H1 (cell line): ENCODE measurements at regions not wholly inside any gene's neighbourhood (a gene's known extent, or its start where the extent isn't known, plus 50 kb on each side); places are given as distances from the start of the nearest gene placed in this dataset.

ENCODE experiments used
- CTCF ChIA-PET: fragments of 300-600 bp; sonication (Branson Sonifier 250); formaldehyde crosslinking; loops from one replicate; lab custom pipeline; 2021; ENCODE audit not compliant: partially characterized antibody; lab: Charles Lee
- POLR2A ChIA-PET: fragments of 300-600 bp; sonication (Branson Sonifier 250); formaldehyde crosslinking; loops from one replicate; lab custom pipeline; 2021; ENCODE audit warnings: inconsistent platforms; ENCODE audit not compliant: partially characterized antibody; lab: Charles Lee
- DNase-seq, 2 experiments: peaks; one replicate each; pipeline versions ENCODE4 v3.0.0 to v3.0.0-alpha.2; 2010 to 2022; ENCODE audit warnings: low spot score in 2 of 2, low read depth in 1 of 2, mixed read lengths in 1 of 2
- FAIRE-seq: peaks from 2 replicates; lab custom pipeline; 2011; peaks lifted over from hg19 to GRCh38; lab: Jason Lieb, UNC
- H2AFZ ChIP-seq: 2 replicates; pipeline ENCODE4 v1.8.1; 2012; ENCODE audit warnings: low read length, inconsistent platforms
- H2AK5ac ChIP-seq: 2 replicates; pipeline ENCODE4 v1.6.1; 2013; ENCODE audit warnings: low read depth, low read length
- H2BK120ac ChIP-seq: replicated peaks from 2 replicates; pipeline ENCODE3; 2013; ENCODE audit warnings: low read depth, low read length, inconsistent platforms
- H2BK12ac ChIP-seq: 2 replicates; pipeline ENCODE4 v1.6.1; 2013; ENCODE audit warnings: low read depth, low read length
- H2BK15ac ChIP-seq: 2 replicates; pipeline ENCODE4 v1.6.1; 2013; ENCODE audit warnings: low read length
- H2BK20ac ChIP-seq: 2 replicates; pipeline ENCODE4 v1.6.1; 2013; ENCODE audit warnings: low read length
- H2BK5ac ChIP-seq: 2 replicates; pipeline ENCODE4 v1.6.1; 2013; ENCODE audit warnings: low read depth, low read length
- H3K14ac ChIP-seq: 2 replicates; pipeline ENCODE4 v1.6.1; 2013; ENCODE audit warnings: inconsistent platforms; ENCODE audit not compliant: insufficient read length
- H3K18ac ChIP-seq: 2 replicates; pipeline ENCODE4 v1.6.1; 2013; ENCODE audit warnings: low read length; ENCODE audit errors: extremely low read depth
- H3K23ac ChIP-seq: 2 replicates; pipeline ENCODE4 v1.6.1; 2013; ENCODE audit warnings: inconsistent platforms; ENCODE audit not compliant: insufficient read length
- H3K23me2 ChIP-seq: 2 replicates; pipeline ENCODE4 v1.6.1; 2013; ENCODE audit warnings: low read depth, low read length
- H3K27ac ChIP-seq: 2 replicates; pipeline ENCODE4 v1.6.1; 2011; ENCODE audit warnings: low read depth, low read length, inconsistent platforms
- H3K27me3 ChIP-seq, 4 experiments: replicated peaks in 1 of 4; 1 replicate in 1 of 4; 2 replicates in 3 of 4; pipeline versions ENCODE4 v1.6.1 to v1.8.1; 2011 to 2013; ENCODE audit warnings: low read length in 3 of 4, mild to moderate bottlenecking in 3 of 4, inconsistent platforms in 2 of 4, mixed read lengths in 2 of 4, moderate library complexity in 1 of 4; ENCODE audit not compliant: control insufficient read depth in 3 of 4, insufficient read depth in 3 of 4; ENCODE audit errors: extremely low read depth in 1 of 4
- H3K36me3 ChIP-seq, 4 experiments: 2 replicates each; pipeline versions ENCODE4 v1.6.1 to v1.8.1; 2011 to 2013; ENCODE audit warnings: mild to moderate bottlenecking in 4 of 4, low read length in 3 of 4, moderate library complexity in 2 of 4, control low read depth in 1 of 4, inconsistent platforms in 1 of 4; ENCODE audit not compliant: insufficient read depth in 4 of 4, control insufficient read depth in 2 of 4
- H3K4ac ChIP-seq: replicated peaks from 2 replicates; pipeline ENCODE3; 2013; ENCODE audit warnings: low read length, low read depth, mixed read lengths, inconsistent platforms; ENCODE audit not compliant: insufficient read length
- H3K4me1 ChIP-seq, 4 experiments: replicated peaks in 1 of 4; 1 replicate in 1 of 4; 2 replicates in 3 of 4; pipeline versions ENCODE4 v1.6.1 to v1.8.1; 2011 to 2013; ENCODE audit warnings: low read length in 3 of 4, inconsistent platforms in 2 of 4, mixed read lengths in 1 of 4; ENCODE audit not compliant: insufficient read depth in 4 of 4, control insufficient read depth in 3 of 4
- H3K4me2 ChIP-seq, 2 experiments: 2 replicates each; pipeline versions ENCODE4 v1.6.1 to v1.8.1; 2011 to 2013; ENCODE audit warnings: low read depth in 2 of 2, low read length in 2 of 2, control low read depth in 1 of 2, inconsistent platforms in 1 of 2, mild to moderate bottlenecking in 1 of 2; ENCODE audit not compliant: insufficient read depth in 1 of 2
- H3K4me3 ChIP-seq, 4 experiments: fragments of 200-600, 300-600 bp in 1 of 4; sonication (generic), shearing (Covaris generic), sonication (Bioruptor Twin) in 1 of 4; 2 replicates each; pipeline versions ENCODE4 v1.5.1 to v1.8.1; 2011 to 2016; ENCODE audit warnings: low read length in 4 of 4, low read depth in 3 of 4, control low read depth in 2 of 4, inconsistent platforms in 2 of 4, mild to moderate bottlenecking in 2 of 4, mixed read lengths in 1 of 4, moderate library complexity in 1 of 4; ENCODE audit not compliant: insufficient read depth in 2 of 4; ENCODE audit errors: extremely low read depth in 1 of 4
- H3K56ac ChIP-seq: replicated peaks from 2 replicates; pipeline ENCODE3; 2013; ENCODE audit warnings: low read depth, mild to moderate bottlenecking, mixed read lengths, low read length, inconsistent platforms; ENCODE audit not compliant: insufficient read length
- H3K79me1 ChIP-seq: 2 replicates; pipeline ENCODE4 v1.6.1; 2013; ENCODE audit warnings: low read depth, low read length, control low read depth
- H3K79me2 ChIP-seq, 2 experiments: 2 replicates each; pipeline versions ENCODE4 v1.6.1 to v1.8.1; 2012 to 2013; ENCODE audit warnings: low read length in 2 of 2, mild to moderate bottlenecking in 2 of 2, inconsistent platforms in 1 of 2; ENCODE audit not compliant: insufficient read depth in 2 of 2, control insufficient read depth in 1 of 2
- H3K9ac ChIP-seq, 4 experiments: replicated peaks in 1 of 4; 1 replicate in 1 of 4; 2 replicates in 3 of 4; pipeline versions ENCODE4 v1.6.1 to v1.8.1; 2011 to 2013; ENCODE audit warnings: low read depth in 3 of 4, low read length in 3 of 4, control low read depth in 2 of 4, mild to moderate bottlenecking in 2 of 4, moderate library complexity in 2 of 4, inconsistent platforms in 1 of 4; ENCODE audit errors: extremely low read depth in 1 of 4
- H3K9me3 ChIP-seq, 2 experiments: 2 replicates each; pipeline versions ENCODE4 v1.6.1 to v1.8.1; 2012 to 2013; ENCODE audit warnings: mild to moderate bottlenecking in 2 of 2, moderate library complexity in 2 of 2, control low read depth in 1 of 2, inconsistent platforms in 1 of 2, low read depth in 1 of 2, low read length in 1 of 2, mixed read lengths in 1 of 2; ENCODE audit not compliant: insufficient read depth in 2 of 2
- H4K20me1 ChIP-seq, 2 experiments: replicated peaks in 1 of 2; 2 replicates each; pipeline versions ENCODE3 to v1.8.1; 2011 to 2013; ENCODE audit warnings: inconsistent platforms in 2 of 2, low read length in 2 of 2, mild to moderate bottlenecking in 1 of 2; ENCODE audit not compliant: insufficient read depth in 2 of 2, control insufficient read depth in 1 of 2
- H4K5ac ChIP-seq: 2 replicates; pipeline ENCODE4 v1.6.1; 2013; ENCODE audit warnings: low read length, low read depth, mixed read lengths, inconsistent platforms; ENCODE audit not compliant: insufficient read length
- H4K8ac ChIP-seq: 2 replicates; pipeline ENCODE4 v1.8.0; 2013; ENCODE audit warnings: mild to moderate bottlenecking, moderate library complexity, low read length, inconsistent platforms; ENCODE audit not compliant: insufficient read depth; ENCODE audit errors: extremely low read depth
- H4K91ac ChIP-seq: replicated peaks from 2 replicates; pipeline ENCODE3; 2013; ENCODE audit warnings: low read length, mixed read lengths, inconsistent platforms; ENCODE audit not compliant: insufficient read length
- GABPA ChIP-seq: IDR thresholded peaks from 2 replicates; pipeline ENCODE4 v1.6.1; 2011; ENCODE audit warnings: mild to moderate bottlenecking, low read length, moderate library complexity, borderline replicate concordance; ENCODE audit not compliant: insufficient read depth
- RAD21 ChIP-seq, 2 experiments: IDR thresholded peaks in 1 of 2; conservative IDR thresholded peaks in 1 of 2; 2 replicates each; pipeline ENCODE4 v1.6.1; 2011; ENCODE audit warnings: low read depth in 2 of 2, low read length in 2 of 2, improper control_type of control experiment in 1 of 2, inconsistent platforms in 1 of 2, mild to moderate bottlenecking in 1 of 2, moderate library complexity in 1 of 2
- RFX5 ChIP-seq: IDR thresholded peaks from 2 replicates; pipeline ENCODE4 v1.6.1; 2011; ENCODE audit warnings: low read depth, low read length, improper control_type of control experiment, borderline replicate concordance
- SP1 ChIP-seq: IDR thresholded peaks from 2 replicates; pipeline ENCODE4 v1.6.1; 2011; ENCODE audit warnings: low read depth, low read length
- TF ChIP-seq, protein P1 (sequence below), 3 experiments: IDR thresholded peaks; 1 replicate in 2 of 3; 2 replicates in 1 of 3; pipeline versions ENCODE4 v1.5.1 to v1.6.1; 2011; ENCODE audit warnings: low read length in 3 of 3, mild to moderate bottlenecking in 3 of 3, inconsistent platforms in 2 of 3, low read depth in 1 of 3, moderate library complexity in 1 of 3; ENCODE audit not compliant: insufficient read depth in 1 of 3; ENCODE audit errors: control extremely low read depth in 1 of 3

DNA sequence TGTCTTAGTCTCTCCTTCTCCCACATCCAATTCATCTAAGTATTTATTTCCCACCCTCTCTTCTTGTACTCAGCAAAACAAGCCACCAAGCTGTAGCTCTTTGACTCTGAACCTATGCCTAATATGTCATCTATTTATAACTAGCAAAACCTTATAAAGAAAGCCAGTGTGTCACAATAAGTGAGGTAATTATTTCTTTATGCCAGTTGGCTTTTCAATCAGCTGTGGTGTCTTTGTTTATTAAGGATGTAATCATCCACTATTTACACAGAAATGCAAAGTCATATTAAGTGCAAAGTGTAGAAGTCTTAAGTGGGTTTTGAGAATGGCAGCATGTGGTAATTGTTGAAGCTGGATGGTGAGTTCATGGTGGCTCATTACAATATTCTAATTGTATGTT, 215.2 kb upstream of the HTR1E start:
- no peaks in the 10 kb centered on the region for H3K79me1 ChIP-seq
- no peak overlapping the region for H4K91ac ChIP-seq
- no peaks in the 10 kb centered on the region for H3K4me1 ChIP-seq
- H3K27me3 ChIP-seq = no peaks in the 10 kb centered on the region
- H2BK15ac ChIP-seq = no peak overlapping the region
- TF ChIP-seq GABPA = no peak
- TF ChIP-seq RAD21 (IDR thresholded peaks at IDR 0.05 in 1 of 2, conservative IDR thresholded peaks at IDR 0.05 in 1 of 2; ENCODE audit: low read depth in 2 of 2, low read length in 2 of 2) = no peak
- TF ChIP-seq SP1 = no peak
- no peak for TF ChIP-seq RFX5
- TF ChIP-seq, protein P1, sequence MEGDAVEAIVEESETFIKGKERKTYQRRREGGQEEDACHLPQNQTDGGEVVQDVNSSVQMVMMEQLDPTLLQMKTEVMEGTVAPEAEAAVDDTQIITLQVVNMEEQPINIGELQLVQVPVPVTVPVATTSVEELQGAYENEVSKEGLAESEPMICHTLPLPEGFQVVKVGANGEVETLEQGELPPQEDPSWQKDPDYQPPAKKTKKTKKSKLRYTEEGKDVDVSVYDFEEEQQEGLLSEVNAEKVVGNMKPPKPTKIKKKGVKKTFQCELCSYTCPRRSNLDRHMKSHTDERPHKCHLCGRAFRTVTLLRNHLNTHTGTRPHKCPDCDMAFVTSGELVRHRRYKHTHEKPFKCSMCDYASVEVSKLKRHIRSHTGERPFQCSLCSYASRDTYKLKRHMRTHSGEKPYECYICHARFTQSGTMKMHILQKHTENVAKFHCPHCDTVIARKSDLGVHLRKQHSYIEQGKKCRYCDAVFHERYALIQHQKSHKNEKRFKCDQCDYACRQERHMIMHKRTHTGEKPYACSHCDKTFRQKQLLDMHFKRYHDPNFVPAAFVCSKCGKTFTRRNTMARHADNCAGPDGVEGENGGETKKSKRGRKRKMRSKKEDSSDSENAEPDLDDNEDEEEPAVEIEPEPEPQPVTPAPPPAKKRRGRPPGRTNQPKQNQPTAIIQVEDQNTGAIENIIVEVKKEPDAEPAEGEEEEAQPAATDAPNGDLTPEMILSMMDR (IDR thresholded peaks at IDR 0.05; ENCODE audit: control extremely low read depth in 1 of 3, insufficient read depth in 1 of 3, low read depth in 1 of 3, low read length in 3 of 3) = no peak
- ChIA-PET POLR2A (no interaction called here), CTCF (interaction anchor here (0.6 to 1.0 kb wide), 2 partner anchors 134 to 652 kb away, joined by 3 read pairs; no protein-coding TSS in a partner anchor)
- no peaks in the 10 kb centered on the region for H3K79me2 ChIP-seq
- no peak overlapping the region for H3K18ac ChIP-seq
- no peak overlapping the region for H3K4me2 ChIP-seq
- no peak overlapping the region for H2AFZ ChIP-seq
- no peak overlapping the region for H2BK120ac ChIP-seq
- no peak overlapping the region for H4K8ac ChIP-seq
- H4K5ac ChIP-seq = no peak overlapping the region
- H2AK5ac ChIP-seq = no peak overlapping the region
- H3K4me3 ChIP-seq = no peak overlapping the region
- H3K23me2 ChIP-seq = no peaks in the 10 kb centered on the region
- no peak overlapping the region for H3K56ac ChIP-seq
- H2BK5ac ChIP-seq = no peak overlapping the region
- no peak overlapping the region for H3K27ac ChIP-seq
- DNase-seq (no peak), FAIRE-seq (no peak)
- H2BK20ac ChIP-seq = no peak overlapping the region
- H4K20me1 ChIP-seq = no peaks in the 10 kb centered on the region
- H2BK12ac ChIP-seq = no peak overlapping the region
- H3K9me3 ChIP-seq = 0 out of 4 replicates have a peak, but pooled peaks cover 0 to 3% of the 10 kb centered on the region in 2 experiments
- no peak overlapping the region for H3K9ac ChIP-seq
- H3K23ac ChIP-seq = no peak overlapping the region
- H3K14ac ChIP-seq = no peak overlapping the region
- H3K36me3 ChIP-seq = no peaks in the 10 kb centered on the region
- H3K4ac ChIP-seq = no peak overlapping the region
